HepG2 (cell line): ENCODE measurements at regions not wholly inside any gene's neighbourhood (a gene's known extent, or its start where the extent isn't known, plus 50 kb on each side); places are given as distances from the start of the nearest gene placed in this dataset.
"Not testable (repeated sequence)": the region's sequence is repeated elsewhere in the genome, so short reads cannot be mapped to it uniquely, and the experiment has no call there.

Experiments
- ATAC-seq: fragments of 200-7000 bp; cut with Tn5 transposase; 3 replicates; pipeline ENCODE4 v1.9.1; 2020; ENCODE audit warnings: mild to moderate bottlenecking, moderate library complexity
- BruUV-seq: library from RNA; stranded (reverse); fragments of 400-500 nt; replicated peaks from 2 replicates; lab custom pipeline; 2021; lab: Mats Ljungman, UMichigan
- CTCF ChIA-PET: fragments of 300-600 bp; formaldehyde crosslinking; extraction: SDS; loops from one replicate; lab custom pipeline; 2021; ENCODE audit warnings: low total read pairs, inconsistent platforms, low intra/inter-chr PET ratio; lab: Yijun Ruan, JAX
- POLR2A ChIA-PET: fragments of 350-600 bp; sonication (Branson Sonifier 250); formaldehyde crosslinking; loops from one replicate; lab custom pipeline; 2020; ENCODE audit warnings: antibody characterized with exemption, inconsistent platforms; lab: Yijun Ruan, JAX
- DNase-seq: peaks from one replicate; pipeline ENCODE4 v3.0.0-alpha.2; 2015; ENCODE audit warnings: low spot score
- FAIRE-seq: peaks from 3 replicates; lab custom pipeline; 2011; peaks lifted over from hg19 to GRCh38; lab: Jason Lieb, UNC
- H2AFZ ChIP-seq: one replicate; pipeline ENCODE4 v1.6.1; 2011; ENCODE audit warnings: low read length, inconsistent platforms
- H3K27ac ChIP-seq: fragments of 300-600 bp; 3 replicates; pipeline ENCODE4 v1.8.0; 2011; ENCODE audit warnings: mixed run types, mild to moderate bottlenecking, mixed read lengths, low read length, inconsistent platforms; ENCODE audit not compliant: insufficient read depth; ENCODE audit errors: extremely low read length
- H3K27me3 ChIP-seq, 2 experiments: fragments of 200-600 bp in 1 of 2; 2 replicates in 1 of 2; 3 replicates in 1 of 2; pipeline versions ENCODE4 v1.6.0 to v1.8.0; 2011; ENCODE audit warnings: low read length in 2 of 2, mild to moderate bottlenecking in 2 of 2, moderate library complexity in 2 of 2, inconsistent platforms in 1 of 2; ENCODE audit not compliant: insufficient read depth in 2 of 2, control insufficient read depth in 1 of 2
- H3K36me3 ChIP-seq, 2 experiments: fragments of 200-600 bp in 1 of 2; replicated peaks in 1 of 2; 2 replicates in 1 of 2; 3 replicates in 1 of 2; pipeline versions ENCODE4 v1.5.1 to v1.8.0; 2011; ENCODE audit warnings: low read length in 2 of 2, inconsistent platforms in 1 of 2; ENCODE audit not compliant: insufficient read depth in 2 of 2, control insufficient read depth in 1 of 2
- H3K4me1 ChIP-seq: 2 replicates; pipeline ENCODE4 v1.5.1; 2012; ENCODE audit warnings: low read length, inconsistent platforms; ENCODE audit not compliant: insufficient read depth
- H3K4me2 ChIP-seq: 2 replicates; pipeline ENCODE4 v1.6.0; 2011; ENCODE audit warnings: low read depth, low read length, inconsistent platforms
- H3K4me3 ChIP-seq, 3 experiments: fragments of 200-600 bp in 1 of 3; sonication (generic), shearing (Covaris generic) in 1 of 3; replicated peaks in 1 of 3; 2 replicates each; pipeline ENCODE4 v1.5.1; 2011 to 2016; ENCODE audit warnings: low read length in 3 of 3, inconsistent platforms in 2 of 3, low read depth in 2 of 3, mild to moderate bottlenecking in 2 of 3, control low read depth in 1 of 3, mixed read lengths in 1 of 3; ENCODE audit not compliant: insufficient read depth in 1 of 3
- H3K79me2 ChIP-seq: one replicate; pipeline ENCODE4 v1.6.1; 2011; ENCODE audit warnings: low read length, inconsistent platforms; ENCODE audit not compliant: insufficient read depth
- H3K9ac ChIP-seq: 2 replicates; pipeline ENCODE4 v1.6.0; 2011; ENCODE audit warnings: mild to moderate bottlenecking, low read depth, low read length, inconsistent platforms; ENCODE audit not compliant: insufficient read depth
- H3K9me3 ChIP-seq: 2 replicates; pipeline ENCODE4 v1.5.1; 2012; ENCODE audit warnings: mild to moderate bottlenecking, low read length
- H4K20me1 ChIP-seq: 2 replicates; pipeline ENCODE4 v1.6.0; 2011; ENCODE audit warnings: inconsistent platforms, mild to moderate bottlenecking, low read length, moderate library complexity; ENCODE audit not compliant: insufficient read depth
- STAG1 ChIP-seq: sonication (generic); formaldehyde crosslinking; IDR thresholded peaks from 2 replicates; pipeline ENCODE4 v1.4.0; 2020; ENCODE audit warnings: missing genetic modification reagents
- WGBS: methylation state at CpG from one replicate; pipeline ENCODE4 v1.1.6; 2017; ENCODE audit warnings: low lambda C conversion rate; 5-methylcytosine and 5-hydroxymethylcytosine counted together
- in situ Hi-C: cut with HindIII; loops from 2 replicates; pipeline ENCODE4 v1.10.0; 2017; ENCODE audit warnings: low pct_unique_long_range_greater_than_20kb; ENCODE audit not compliant: extremely low pct_ligation_motif_present
- intact Hi-C: fragments of 100-400 bp; cut with micrococcal nuclease; formaldehyde crosslinking; loops from one replicate; pipeline ENCODE4 v1.10.0; 2022; ENCODE audit not compliant: unreplicated experiment
- TF ChIP-seq, protein P1 (sequence below): sonication (generic); formaldehyde crosslinking; IDR thresholded peaks from 2 replicates; pipeline ENCODE4 v1.8.1; 2023; ENCODE audit warnings: mild to moderate bottlenecking, moderate library complexity, missing genetic modification reagents
- TF ChIP-seq, protein P2 (sequence below): sonication (generic); formaldehyde crosslinking; IDR thresholded peaks from 2 replicates; pipeline ENCODE4 v1.5.0; 2020; ENCODE audit warnings: mild to moderate bottlenecking, missing genetic modification reagents, moderate library complexity
- TF ChIP-seq, protein P3 (sequence below): sonication (generic); formaldehyde crosslinking; IDR thresholded peaks from 2 replicates; pipeline ENCODE4 v1.5.0; 2020; ENCODE audit warnings: mild to moderate bottlenecking, missing genetic modification reagents, borderline replicate concordance

DNA sequence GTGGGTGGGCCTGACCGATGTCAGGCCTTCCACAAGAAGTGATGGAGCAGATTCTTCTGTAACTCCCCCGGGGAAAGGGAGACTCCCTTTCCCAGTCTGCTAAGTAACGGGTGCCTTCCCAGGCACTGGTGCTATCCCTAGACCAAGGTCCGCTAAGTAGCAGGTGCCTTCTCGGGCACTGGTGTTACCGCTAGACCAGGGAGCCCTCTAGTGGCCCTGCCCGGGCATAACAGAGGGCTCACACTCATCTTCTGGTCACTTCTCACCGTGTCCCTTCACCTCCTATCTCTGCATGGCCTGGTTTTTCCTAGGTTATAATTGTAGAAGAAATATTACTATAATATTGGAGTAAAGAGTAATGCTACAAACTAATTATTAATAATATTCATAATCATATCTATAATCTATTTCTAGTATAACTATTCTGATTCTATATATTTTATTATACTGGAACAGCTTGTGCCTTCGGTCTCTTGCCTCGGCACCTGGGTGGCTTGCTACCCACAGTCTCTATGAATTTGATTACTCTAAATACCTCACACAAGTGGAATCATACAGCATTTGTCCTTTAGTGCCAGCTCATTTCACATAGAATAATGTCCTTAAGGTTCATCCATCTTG is 1378.7 kb downstream of the XPNPEP1 start (continued):
- TF ChIP-seq, protein P1, sequence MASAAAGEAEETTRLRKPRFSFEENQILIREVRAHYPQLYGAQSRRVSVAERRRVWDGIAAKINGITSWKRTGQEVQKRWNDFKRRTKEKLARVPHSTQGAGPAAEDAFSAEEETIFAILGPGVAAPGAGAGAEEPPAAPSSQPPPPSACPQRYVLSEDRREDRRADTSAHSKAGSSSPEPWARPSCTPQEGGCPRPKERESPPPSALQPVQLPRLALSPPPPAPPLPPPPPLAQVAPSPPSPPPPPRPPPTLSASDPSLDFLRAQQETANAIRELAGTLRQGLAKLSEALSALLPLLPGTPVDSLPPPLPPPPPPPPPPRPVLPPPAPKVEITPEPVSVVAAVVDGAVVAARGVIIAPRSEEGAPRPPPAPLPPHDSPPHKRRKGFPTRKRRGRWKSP (CRISPR knock-in tag): no peak
- TF ChIP-seq, protein P2, sequence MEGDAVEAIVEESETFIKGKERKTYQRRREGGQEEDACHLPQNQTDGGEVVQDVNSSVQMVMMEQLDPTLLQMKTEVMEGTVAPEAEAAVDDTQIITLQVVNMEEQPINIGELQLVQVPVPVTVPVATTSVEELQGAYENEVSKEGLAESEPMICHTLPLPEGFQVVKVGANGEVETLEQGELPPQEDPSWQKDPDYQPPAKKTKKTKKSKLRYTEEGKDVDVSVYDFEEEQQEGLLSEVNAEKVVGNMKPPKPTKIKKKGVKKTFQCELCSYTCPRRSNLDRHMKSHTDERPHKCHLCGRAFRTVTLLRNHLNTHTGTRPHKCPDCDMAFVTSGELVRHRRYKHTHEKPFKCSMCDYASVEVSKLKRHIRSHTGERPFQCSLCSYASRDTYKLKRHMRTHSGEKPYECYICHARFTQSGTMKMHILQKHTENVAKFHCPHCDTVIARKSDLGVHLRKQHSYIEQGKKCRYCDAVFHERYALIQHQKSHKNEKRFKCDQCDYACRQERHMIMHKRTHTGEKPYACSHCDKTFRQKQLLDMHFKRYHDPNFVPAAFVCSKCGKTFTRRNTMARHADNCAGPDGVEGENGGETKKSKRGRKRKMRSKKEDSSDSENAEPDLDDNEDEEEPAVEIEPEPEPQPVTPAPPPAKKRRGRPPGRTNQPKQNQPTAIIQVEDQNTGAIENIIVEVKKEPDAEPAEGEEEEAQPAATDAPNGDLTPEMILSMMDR (CRISPR knock-in tag): peak; percentile 73
- TF ChIP-seq, protein P3, sequence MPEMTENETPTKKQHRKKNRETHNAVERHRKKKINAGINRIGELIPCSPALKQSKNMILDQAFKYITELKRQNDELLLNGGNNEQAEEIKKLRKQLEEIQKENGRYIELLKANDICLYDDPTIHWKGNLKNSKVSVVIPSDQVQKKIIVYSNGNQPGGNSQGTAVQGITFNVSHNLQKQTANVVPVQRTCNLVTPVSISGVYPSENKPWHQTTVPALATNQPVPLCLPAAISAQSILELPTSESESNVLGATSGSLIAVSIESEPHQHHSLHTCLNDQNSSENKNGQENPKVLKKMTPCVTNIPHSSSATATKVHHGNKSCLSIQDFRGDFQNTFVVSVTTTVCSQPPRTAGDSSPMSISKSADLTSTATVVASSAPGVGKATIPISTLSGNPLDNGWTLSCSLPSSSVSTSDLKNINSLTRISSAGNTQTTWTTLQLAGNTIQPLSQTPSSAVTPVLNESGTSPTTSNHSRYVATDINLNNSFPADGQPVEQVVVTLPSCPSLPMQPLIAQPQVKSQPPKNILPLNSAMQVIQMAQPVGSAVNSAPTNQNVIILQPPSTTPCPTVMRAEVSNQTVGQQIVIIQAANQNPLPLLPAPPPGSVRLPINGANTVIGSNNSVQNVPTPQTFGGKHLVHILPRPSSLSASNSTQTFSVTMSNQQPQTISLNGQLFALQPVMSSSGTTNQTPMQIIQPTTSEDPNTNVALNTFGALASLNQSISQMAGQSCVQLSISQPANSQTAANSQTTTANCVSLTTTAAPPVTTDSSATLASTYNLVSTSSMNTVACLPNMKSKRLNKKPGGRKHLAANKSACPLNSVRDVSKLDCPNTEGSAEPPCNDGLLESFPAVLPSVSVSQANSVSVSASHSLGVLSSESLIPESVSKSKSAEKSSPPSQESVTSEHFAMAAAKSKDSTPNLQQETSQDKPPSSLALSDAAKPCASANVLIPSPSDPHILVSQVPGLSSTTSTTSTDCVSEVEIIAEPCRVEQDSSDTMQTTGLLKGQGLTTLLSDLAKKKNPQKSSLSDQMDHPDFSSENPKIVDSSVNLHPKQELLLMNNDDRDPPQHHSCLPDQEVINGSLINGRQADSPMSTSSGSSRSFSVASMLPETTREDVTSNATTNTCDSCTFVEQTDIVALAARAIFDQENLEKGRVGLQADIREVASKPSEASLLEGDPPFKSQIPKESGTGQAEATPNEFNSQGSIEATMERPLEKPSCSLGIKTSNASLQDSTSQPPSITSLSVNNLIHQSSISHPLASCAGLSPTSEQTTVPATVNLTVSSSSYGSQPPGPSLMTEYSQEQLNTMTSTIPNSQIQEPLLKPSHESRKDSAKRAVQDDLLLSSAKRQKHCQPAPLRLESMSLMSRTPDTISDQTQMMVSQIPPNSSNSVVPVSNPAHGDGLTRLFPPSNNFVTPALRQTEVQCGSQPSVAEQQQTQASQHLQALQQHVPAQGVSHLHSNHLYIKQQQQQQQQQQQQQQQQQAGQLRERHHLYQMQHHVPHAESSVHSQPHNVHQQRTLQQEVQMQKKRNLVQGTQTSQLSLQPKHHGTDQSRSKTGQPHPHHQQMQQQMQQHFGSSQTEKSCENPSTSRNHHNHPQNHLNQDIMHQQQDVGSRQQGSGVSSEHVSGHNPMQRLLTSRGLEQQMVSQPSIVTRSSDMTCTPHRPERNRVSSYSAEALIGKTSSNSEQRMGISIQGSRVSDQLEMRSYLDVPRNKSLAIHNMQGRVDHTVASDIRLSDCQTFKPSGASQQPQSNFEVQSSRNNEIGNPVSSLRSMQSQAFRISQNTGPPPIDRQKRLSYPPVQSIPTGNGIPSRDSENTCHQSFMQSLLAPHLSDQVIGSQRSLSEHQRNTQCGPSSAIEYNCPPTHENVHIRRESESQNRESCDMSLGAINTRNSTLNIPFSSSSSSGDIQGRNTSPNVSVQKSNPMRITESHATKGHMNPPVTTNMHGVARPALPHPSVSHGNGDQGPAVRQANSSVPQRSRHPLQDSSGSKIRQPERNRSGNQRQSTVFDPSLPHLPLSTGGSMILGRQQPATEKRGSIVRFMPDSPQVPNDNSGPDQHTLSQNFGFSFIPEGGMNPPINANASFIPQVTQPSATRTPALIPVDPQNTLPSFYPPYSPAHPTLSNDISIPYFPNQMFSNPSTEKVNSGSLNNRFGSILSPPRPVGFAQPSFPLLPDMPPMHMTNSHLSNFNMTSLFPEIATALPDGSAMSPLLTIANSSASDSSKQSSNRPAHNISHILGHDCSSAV (CRISPR knock-in tag): no peak
- peak; percentile 70 for TF ChIP-seq STAG1 (CRISPR knock-in tag)

DNA sequence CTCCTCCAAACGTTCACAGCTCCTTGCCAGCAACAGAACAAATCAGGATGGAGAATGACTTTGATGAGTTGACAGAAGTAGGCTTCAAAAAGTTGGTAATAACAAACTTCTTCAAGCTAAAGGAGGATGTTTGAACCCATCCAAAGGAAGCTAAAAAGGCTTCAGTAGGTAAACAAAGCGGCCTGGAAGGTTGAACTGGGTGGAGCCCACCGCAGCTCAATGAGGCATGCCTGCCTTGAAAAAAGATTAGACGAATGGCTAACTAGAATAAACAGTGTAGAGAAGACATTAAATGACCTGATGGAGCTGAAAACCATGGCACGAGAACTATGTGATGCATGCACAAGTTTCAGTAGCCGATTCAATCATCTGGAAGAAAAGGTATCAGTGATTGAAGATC is 1369.0 kb upstream of the SORCS1 start:
- BruUV-seq, ATAC-seq, H3K79me2 ChIP-seq, H3K27me3 ChIP-seq, H3K4me1 ChIP-seq, H3K4me3 ChIP-seq, H3K4me2 ChIP-seq, DNase-seq, H3K9ac ChIP-seq, FAIRE-seq, H4K20me1 ChIP-seq, intact Hi-C loops, H3K27ac ChIP-seq, in situ Hi-C loops, POLR2A ChIA-PET, CTCF ChIA-PET, H3K36me3 ChIP-seq, H2AFZ ChIP-seq: not testable (repeated sequence)
- peaks cover 46% of the 10 kb centered on the region for H3K9me3 ChIP-seq
- WGBS: 13% methylated on average over 6 of the region's 6 CpGs
